ENCODE measurements at regions not wholly inside any gene's neighbourhood (a gene's known extent, or its start where the extent isn't known, plus 50 kb on each side); places are given as distances from the start of the nearest gene placed in this dataset.
"Not testable (repeated sequence)": the region's sequence is repeated elsewhere in the genome, so short reads cannot be mapped to it uniquely, and the experiment has no call there.

DNA sequence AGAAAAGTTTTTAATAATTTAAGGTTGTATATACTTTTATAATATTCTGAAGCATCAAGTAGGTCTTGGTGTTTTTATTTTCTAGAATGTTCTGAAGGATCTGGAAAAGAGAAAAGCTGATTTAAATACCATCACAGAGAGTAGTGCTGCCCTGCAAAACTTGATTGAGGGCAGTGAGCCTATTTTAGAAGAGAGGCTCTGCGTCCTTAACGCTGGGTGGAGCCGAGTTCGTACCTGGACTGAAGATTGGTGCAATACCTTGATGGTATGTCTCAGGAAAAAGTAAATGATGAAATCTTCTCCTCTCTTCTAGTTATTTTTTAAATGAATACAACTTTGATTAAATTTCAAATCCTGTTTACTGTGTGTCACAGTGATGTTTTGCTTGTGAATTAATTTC is 225.7 kb downstream of the UTRN start:
- in situ Hi-C loops (cut with HindIII; ENCODE audit: low sequenced_read_pairs) = no loop called here

DNA sequence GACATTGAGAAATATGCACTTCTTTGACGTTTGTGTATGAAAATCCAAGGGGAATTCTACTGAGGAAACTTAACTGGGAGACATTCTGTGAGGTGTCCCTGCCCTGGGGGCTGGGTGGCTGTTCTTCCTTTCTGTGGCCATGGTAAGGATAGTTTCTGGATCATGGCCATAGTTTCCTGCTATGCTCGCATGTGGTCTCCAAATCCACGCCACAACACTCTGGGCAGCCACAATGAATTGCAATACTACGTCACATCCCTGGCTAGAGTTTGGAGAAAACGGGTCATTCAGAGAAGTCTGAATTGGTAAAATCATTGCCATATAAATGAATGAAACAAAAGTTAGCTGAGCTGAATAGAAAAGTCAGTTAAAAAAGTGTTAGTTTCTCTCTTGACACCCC is 230.6 kb downstream of the UTRN start:
- in situ Hi-C loops (cut with HindIII; ENCODE audit: low sequenced_read_pairs) = no loop called here

DNA sequence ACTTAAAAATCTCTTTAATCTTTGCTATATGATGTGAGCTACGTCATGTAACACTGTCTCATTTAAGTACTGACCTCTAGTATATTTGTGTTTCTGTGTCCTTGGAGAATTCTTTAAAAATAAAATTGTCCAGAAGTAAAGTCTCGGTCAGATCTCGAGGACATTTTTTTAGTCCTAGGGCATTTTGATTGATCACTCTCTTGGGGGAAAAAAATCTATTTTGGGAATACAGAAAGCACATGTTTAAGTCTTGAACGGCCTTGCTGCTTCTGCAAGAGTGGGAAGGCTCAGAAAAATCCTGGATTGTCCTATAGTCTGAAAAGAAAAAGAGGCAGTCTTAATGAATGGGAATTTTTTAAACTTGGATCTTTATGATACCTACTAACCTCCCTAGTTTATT is 234.3 kb downstream of the UTRN start:
- in situ Hi-C loops (cut with HindIII; ENCODE audit: low sequenced_read_pairs) = no loop called here

DNA sequence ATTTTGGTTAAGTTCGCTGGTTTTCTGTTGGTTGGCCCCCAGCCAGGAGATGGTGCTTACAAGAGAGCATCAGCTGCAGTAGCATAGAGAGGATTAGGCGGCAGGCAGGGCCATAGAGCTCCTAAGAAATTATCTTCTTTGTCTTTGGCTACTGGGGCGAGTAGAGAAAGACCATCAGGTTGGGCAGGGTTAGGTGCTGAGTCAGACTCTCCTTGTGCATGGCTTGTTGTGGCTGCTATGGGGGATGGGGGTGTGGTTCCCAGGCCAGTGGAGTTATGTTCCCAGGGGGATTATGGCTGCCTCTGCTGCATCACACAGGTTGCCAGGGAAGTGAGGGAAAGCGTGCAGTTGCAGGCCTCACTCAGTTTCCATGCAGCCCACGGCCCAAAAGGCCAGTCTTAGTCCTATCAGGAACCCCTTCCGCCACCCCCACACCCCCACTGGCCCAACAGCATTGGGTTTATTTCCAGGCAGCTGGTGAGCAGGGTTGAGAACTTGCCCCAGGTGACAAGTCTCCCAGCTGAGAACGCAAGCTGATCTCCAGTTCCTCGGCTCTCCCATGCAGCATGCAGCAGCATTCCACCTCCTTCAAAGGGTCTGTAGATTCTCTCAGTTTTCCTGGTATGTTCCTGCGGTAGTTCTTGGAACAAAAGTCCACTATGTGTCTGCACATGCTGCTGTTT is 243.7 kb downstream of the UTRN start:
- in situ Hi-C loops (cut with HindIII; ENCODE audit: low sequenced_read_pairs) = no loop called here

DNA sequence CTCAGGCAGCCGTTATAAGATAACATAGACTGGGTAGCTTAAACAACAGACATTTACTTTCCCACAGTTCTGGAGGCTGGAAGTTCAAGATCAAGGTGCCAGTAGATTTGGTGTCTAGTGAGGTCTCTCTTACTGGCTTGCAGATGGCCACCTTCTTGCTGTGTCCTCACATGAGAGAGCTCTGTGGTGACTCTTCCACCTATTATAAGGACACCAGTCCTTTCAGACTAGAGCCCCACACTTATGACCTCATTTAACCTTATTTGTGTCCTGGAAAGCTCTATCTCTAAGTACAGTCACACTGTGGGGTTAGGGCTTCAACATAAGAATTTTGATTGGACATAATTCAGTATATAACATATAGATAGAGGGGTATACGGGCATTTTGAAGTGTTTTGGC is 245.0 kb downstream of the UTRN start:
- in situ Hi-C loops (cut with HindIII; ENCODE audit: low sequenced_read_pairs) = no loop called here

DNA sequence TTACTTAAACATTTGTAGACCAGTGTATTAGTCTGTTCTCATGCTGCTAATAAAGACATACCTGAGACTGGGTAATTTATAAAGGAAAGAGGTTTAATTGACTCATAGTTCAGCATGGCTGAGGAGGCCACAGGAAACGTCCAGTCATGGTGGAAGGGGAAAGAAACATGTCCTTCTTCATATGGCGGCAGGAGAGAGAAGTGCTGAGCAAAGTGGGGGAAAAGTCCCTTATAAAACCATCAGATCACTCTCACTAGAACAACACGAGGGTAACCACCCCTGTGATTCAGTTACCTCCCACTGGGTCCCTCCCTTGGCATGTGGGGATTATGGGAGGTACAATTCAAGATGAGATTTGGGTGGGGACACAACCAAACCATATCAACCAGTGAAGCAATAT is 247.1 kb downstream of the UTRN start:
- in situ Hi-C loops (cut with HindIII; ENCODE audit: low sequenced_read_pairs) = not testable (repeated sequence)

DNA sequence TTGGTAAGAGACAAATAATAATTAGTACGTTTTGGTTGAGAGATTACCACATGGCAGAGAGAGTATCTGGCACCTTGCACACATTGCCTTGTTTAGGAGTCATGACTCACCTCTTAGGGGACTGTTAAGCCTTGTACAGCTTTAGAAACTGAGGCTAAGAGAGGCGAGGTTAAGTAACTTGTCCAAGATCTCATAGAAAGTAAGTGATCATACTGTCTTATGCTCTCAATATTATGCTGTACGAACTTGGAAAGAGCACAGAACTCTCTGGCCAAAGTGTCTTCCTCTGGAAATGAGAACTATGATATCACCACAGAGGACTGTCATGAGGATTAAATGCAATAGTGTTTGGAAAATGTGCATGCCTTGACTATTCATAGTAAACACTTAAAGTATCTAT is 249.0 kb downstream of the UTRN start:
- in situ Hi-C loops (cut with HindIII; ENCODE audit: low sequenced_read_pairs) = no loop called here

DNA sequence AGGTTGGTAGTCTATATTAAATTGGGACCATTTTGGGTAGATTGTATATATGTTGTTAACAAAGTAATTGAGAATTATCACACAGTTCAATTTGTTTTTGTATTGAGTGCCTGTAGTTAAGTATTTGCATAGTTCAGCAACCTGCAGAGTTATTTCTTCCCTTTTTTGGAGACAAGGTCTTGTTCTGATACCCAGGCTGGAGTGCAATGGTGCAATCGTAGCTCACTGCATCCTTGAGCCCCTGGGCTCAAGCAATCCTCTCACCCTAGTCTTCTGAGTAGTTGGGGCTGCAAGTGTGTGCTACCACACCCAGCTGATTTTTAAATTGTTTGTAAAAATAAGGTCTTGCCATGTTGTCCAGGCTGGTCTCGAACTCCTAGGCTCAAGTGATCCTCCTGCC is 250.5 kb downstream of the UTRN start:
- in situ Hi-C loops (cut with HindIII; ENCODE audit: low sequenced_read_pairs) = no loop called here

DNA sequence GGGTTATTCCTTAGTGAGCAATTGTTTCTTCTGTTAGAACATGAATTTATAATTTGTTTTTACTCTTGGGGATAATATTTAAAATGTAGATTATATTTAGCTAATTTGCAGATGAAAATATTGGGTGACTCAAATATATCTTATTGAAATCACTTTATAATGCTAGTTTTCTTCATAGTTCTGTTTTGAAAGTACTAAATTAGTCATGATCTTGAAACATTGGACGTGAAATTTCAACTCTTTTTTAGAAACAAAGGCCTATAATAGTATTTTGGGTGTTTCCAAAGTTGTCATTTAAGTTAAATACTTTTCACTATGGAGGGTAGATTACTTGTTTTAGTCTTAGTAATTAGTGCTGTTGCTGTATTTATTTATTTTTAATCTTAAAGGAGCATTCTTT is 250.9 kb downstream of the UTRN start:
- in situ Hi-C loops (cut with HindIII; ENCODE audit: low sequenced_read_pairs) = no loop called here

DNA sequence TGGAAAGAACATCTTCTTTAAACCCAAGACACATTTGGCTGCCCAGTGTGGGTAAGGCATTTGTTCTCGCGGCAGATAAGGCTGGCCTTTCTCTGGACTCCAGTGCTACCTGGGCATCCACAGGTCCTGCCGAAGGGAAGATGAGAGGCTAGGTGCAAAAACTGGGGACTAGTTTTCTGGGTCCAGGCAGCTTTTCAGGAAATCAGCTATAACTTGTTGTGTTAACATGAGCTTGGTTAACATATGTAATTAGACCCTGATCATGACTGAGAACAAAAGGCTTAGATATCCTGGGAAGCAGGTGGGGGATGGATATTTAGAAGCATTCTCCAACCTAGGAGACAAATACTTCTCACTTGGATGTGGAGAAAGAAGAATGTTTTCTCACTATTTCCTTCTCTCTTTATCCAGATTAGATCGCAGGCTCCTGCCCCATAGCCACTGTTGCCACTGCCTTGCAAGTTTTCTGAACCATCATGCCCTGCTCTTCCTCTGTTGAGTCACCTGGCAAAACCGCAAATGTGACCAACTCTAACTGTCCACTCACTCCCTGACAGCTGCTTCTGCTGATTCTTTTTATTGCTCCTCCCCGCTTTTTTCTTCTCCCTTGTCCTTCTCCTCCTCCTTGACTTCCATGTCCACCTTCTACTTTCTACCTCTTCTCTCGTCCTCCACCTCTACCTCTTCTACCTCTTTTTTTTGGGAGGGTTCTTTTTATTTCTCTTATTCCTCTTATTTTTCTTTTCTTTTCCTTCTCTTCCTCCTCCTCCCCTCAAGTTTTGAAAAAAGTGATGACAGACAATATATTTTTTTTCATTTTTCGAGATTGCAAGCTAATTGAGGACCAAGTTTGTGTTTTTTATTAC is 258.1 kb downstream of the UTRN start:
- in situ Hi-C loops (cut with HindIII; ENCODE audit: low sequenced_read_pairs) = no loop called here

DNA sequence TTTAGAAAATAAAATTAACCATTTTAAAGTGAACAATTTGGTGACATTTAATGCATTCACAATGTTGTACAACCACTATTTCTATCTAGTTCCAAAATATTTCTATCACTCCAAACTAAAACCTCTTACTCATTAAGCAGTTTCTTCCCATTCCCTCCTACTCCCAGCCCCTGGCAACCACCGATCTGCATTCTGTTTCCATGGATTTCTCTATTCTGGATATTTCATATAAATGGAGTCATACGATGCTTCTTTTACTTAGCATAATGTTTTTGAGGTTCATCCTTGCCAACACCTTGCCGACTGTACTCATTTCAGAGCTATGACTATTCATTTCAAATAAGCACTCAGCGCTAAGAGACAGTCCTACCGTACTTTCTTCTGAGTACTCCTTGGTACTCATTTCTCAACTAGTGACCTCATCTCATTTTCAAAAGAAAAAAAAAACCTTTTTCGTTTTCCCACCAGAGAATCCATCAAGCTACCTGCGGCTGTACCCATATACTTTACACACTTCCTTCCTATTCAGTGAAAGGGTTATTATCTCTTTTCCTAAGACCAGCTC is 259.2 kb downstream of the UTRN start:
- in situ Hi-C loops (cut with HindIII; ENCODE audit: low sequenced_read_pairs) = no loop called here

DNA sequence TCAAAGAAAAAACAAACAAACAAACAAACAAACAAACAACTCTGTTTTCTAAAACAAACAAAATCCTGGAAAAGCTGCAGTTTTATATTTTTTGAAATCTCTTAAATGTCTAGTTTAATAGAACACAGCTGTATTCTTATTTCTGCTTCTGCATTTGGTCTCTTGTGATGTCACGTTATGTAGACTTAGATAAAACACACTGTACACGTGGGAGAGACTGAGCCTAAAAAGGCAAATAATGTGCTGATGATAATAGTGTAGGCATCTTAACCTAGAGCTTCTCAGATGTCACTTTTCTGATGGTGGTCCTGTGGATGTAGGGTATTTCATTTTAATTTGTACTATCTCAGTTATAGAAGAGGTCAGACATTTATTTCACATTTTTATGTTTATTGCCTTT is 261.7 kb downstream of the UTRN start:
- in situ Hi-C loops (cut with HindIII; ENCODE audit: low sequenced_read_pairs) = no loop called here

DNA sequence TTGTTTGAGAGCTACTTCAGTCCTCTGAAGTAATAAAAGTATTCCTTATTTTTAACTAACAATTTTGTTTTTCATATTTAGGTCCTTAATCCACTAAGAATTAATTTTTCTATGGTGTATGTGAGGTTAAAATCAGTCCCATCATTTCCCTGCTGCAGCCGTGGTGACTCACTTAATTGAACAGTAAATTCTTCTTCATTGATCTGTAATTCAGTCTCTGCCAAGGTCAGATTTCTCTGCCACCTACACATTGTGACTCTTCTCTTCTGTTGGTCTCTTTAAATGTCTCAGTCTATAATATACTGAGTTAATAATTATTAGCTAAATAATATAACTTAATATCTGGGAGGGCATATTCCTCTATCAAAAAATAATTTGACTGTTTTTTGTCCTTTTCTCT is 262.3 kb downstream of the UTRN start:
- in situ Hi-C loops (cut with HindIII; ENCODE audit: low sequenced_read_pairs) = no loop called here

DNA sequence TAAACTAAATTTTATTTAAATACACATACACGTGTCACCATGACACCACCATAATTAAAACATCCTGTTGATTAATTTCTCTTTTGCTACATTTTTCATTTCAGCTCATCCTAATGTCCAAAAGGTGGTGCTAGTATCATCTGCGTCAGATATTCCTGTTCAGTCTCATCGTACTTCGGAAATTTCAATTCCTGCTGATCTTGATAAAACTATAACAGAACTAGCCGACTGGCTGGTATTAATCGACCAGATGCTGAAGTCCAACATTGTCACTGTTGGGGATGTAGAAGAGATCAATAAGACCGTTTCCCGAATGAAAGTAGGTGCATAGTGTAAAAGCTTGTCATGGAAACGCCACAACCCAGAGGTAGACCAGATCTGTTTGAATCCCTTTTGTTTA is 263.4 kb downstream of the UTRN start:
- in situ Hi-C loops (cut with HindIII; ENCODE audit: low sequenced_read_pairs) = no loop called here

DNA sequence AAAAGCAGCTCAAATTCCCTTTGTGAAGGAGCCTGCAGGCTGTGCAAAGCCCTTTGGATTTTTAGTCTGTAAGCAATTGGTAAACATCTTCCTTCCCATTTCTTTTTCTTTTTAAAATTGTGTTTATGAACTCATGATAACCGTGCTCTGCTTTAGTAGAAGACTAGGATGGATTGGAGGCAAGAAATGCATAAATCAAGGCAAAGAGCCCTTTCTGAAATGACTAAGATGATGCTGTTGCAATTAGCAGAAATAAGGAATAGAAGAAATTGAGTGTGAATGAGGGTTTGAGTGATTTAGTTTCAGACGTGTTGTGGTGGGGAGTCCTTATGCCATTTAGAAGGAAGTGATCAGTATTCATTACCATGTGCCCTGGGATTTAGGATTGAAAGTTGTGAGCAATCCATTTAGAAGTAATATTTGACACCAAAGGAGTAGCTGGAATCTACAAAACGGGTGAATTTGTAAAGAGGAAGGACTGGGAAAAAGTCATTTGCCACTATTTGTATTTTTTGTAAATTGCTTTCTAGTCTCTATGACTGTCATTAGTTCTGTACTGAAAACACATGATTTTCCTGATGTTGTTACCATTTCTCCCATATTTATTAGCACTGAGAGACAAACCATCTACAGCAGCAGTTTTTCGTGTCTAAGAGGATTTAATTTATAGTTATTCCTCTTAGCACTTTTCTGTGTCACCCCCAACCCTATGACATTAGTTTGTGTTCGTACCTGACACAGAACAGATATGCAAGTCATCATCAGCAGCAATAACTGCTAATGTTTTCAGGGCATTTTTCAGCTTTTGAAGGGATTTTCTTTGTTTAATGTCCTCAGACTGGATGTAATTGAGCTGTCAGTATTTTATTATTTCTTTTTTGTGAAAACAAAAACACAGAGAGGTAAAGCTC is 265.0 kb downstream of the UTRN start:
- in situ Hi-C loops (cut with HindIII; ENCODE audit: low sequenced_read_pairs) = no loop called here

DNA sequence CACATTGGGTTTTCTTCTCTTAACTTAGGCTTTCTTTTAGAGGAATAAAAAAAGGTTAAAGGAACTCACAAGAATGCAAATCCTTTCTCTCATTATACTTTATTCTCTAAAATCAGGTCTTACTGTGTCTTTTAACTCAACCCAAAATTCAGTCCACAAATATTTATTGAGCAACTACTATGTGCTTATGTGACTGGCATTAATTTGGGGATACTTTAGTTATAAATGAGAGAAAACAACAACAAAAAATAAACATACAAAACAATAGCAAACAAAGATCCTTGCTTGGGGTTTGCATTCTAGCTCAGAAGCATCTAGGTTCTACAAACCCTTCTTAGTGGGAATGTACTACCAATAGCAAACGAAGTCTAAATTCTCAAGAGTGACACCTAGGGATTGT is 266.2 kb downstream of the UTRN start:
- in situ Hi-C loops (cut with HindIII; ENCODE audit: low sequenced_read_pairs) = no loop called here

DNA sequence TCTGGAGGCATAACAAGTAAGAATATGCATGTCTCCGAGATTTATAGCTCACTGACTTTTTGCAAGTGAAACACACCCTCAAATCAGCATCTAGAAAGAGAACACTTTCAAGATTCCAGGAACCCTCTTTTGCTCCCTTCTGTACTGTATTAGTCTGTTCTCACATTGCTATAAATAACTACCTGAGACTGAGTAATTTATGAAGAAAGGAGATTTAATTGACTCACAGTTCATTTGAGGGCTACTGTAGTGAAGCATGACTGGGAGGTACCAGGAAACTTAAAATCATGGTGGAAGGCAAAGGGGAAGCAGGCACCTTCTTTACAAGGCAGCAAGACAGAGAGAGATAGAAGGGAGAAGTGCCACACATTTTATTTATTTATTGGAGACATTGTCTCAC is 269.9 kb downstream of the UTRN start:
- in situ Hi-C loops (cut with HindIII; ENCODE audit: low sequenced_read_pairs) = no loop called here

DNA sequence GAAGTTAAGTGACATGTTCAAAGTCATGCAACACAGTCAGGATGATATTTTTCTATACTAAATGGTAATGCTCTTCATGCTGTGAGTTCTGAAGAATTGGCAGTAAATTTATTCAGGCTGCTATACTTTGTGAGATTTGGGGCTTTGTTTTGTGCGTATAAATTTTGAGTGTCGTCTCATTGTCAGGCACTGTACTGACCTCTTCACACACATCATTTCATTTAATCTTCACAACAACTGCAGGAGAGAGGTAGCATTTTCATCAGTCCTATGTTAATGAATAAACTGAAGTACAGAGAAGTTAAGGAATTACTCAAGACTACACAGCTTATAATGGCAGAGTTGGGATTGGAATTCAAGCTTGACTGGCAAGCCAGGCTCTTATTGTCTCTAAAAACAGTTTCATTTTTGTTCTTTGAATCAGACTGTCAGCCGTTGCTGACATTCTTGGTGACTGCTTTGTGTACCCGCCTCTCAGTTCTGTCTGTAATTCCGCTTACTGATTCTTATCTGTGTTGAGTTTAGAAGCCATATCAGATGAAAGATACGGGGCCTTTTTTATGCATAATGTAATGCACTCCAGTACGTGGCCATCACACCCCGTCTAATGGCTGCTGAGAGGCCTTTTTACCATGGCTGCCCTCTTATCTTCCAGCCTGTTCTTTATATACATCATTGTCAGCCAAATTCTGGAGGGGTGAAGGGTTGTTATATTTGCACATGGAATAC is 274.9 kb downstream of the UTRN start:
- in situ Hi-C loops (cut with HindIII; ENCODE audit: low sequenced_read_pairs) = no loop called here

DNA sequence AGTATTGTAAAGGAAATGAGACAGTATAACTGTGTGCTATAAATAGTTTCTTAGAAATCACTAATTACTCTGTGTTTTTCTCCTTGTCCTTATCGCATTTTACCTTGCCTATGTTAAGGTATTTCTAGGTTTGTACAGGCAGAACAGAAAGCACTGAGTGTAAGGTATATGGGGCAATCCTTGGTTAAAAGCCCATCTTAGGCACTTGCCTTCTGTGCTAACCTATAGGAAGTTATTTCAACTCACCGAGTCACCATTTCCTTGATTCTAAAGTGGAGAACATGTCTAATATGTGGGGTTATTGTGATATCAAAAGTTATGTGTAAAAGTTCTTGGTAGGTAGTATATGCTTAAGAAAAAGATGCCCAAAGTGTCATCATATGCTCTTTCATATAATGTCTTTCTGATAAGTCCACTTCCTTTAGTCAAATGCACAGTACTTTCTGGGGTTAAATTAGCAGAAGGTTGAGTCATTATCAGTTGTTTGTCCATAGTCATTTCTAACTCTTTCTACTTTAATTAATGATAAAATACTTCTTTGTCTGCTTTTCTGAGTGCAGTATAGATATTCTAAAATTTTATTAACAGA is 276.4 kb downstream of the UTRN start:
- in situ Hi-C loops (cut with HindIII; ENCODE audit: low sequenced_read_pairs) = no loop called here

DNA sequence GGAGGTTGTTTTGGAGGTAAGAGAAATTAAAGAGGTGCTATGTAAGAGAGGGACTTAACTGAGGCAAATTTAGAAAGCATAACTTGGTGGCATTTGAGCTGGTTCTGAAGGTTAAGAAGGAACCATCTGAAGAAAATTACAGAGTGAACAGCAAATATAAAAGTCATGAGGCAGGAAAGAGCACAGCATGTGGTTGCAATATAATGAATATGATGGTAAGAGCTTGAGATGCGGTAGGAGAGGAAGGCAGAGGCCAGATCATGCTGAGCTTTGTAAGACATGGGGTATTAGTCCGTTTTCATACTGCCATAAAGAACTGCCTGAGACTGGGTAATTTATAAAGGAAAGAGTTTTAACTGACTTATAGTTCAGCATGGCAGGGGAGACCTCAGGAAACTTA is 279.1 kb downstream of the UTRN start:
- in situ Hi-C loops (cut with HindIII; ENCODE audit: low sequenced_read_pairs) = no loop called here
